NCI-H526 treated with DMSO at 0.1 percent for 48 hours (cell line): ENCODE measurements at regions not wholly inside any gene's neighbourhood (a gene's known extent, or its start where the extent isn't known, plus 50 kb on each side); places are given as distances from the start of the nearest gene placed in this dataset.

ENCODE experiments used
- DNase-seq: peaks from one replicate; lab custom pipeline; 2025; lab: John Stamatoyannopoulos, UW

GRCh38 chr9:1331546-1332038, 281.4 kb downstream of the DMRT2 start:
- DNase-seq, result no peak

GRCh38 chr9:1332156-1332555, 282.0 kb downstream of the DMRT2 start:
- no peak for DNase-seq

GRCh38 chr9:1335174-1335573, 285.0 kb downstream of the DMRT2 start:
- DNase-seq, result no peak

DNA sequence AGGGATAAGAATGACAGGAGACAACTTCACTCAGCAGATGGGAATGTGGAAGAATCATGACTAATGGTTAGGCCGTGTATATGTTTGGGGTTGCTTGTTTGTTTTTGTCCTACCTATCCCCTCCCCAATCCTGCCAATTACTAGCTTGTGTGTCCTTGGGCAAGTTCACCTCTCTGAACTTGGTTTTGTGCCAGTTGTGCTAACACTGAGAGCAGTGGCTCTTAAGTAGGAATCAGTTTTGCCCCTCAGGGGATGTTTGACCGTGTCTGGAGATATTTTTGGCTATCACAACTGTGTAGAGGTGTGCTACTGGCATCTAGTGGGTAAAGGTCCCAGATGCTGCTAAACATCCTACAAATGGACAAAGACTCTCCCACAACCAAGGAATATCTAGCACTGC, 287.0 kb downstream of the DMRT2 start:
- no peak for DNase-seq

DNA sequence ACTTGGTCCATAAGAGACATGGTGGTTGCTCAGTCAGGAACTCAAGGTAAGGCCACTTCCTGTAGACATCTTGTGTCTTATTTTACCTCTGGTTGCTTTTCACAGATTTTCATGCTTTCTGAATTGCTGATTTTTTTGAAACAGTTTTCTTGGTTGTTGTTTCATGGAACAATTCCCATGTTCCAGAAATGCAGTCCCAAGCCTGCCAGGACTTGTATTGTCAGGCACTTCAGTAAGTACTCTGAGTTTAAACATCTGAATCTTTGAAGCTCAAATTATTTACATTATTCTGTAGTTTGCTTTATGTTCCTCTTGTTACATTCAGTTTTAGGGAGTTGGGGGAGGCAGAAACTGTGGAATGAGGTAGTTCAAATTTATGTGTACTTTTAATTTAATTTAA, 290.2 kb downstream of the DMRT2 start:
- no peak for DNase-seq

- DNase-seq, result no peak
Measured at GRCh38 chr9:1353291-1353690, 303.1 kb downstream of the DMRT2 start.

DNA sequence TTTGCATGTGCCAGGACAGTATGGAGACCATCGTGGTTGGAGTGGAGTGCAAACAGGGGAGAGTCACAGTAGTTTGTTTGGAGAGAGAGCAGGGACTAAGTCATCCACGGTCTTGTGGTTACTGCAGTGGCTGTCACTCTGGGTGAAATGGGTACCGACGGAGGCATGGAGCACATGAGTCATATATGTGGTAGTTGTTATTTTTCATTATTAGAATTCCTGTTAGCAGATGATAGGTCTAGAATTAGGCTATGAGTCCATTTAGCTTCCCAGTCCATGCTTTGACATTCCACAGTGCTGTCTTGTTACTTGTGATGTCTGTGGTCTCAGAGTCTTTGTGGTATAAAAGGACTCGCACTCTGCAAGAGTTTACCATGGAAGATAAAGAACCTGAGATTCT, 303.9 kb downstream of the DMRT2 start:
- DNase-seq, result no peak

- no peak for DNase-seq
Measured at GRCh38 chr9:1354606-1355005, 304.4 kb downstream of the DMRT2 start.

DNA sequence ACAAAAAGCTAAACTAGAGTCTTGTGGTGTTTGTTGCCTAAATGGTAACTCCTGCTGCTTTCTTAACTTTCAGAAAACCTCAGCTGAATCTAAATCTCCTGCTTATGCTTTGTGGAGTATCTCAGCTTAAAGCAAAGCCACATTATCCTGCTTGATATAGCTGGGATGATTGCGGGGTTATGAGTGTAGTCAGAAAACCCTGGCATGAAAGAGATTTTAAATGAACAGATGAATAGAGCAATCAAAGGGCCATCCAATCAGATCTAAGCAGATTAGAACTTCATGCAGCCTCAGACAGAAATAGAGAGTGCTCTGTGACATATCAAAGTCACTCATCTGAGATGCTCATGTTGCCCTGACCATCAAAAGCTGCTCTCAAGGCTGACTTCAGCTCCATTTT, 305.5 kb downstream of the DMRT2 start:
- no peak for DNase-seq

DNA sequence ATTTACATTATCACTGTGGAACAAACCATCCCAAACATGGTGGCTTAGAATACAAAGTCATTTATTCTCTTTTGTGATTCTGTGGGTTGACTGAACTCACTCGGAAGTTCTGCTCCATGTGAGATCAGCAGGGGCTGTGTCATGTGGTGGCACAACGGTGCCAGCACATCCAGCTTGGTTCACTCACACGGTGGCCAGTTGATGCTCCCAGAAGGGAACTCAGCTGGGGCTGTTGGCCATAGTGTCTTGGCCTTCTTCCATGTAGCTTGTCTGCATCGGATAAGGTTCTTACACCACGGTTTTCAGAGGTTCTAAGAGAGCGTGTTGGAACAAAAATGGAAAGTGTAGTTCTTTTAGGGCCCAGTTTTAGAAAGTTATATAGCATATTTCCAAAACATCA, 312.7 kb downstream of the DMRT2 start:
- no peak for DNase-seq

- no peak for DNase-seq
Measured at GRCh38 chr9:1366276-1366675, 316.1 kb downstream of the DMRT2 start.

DNA sequence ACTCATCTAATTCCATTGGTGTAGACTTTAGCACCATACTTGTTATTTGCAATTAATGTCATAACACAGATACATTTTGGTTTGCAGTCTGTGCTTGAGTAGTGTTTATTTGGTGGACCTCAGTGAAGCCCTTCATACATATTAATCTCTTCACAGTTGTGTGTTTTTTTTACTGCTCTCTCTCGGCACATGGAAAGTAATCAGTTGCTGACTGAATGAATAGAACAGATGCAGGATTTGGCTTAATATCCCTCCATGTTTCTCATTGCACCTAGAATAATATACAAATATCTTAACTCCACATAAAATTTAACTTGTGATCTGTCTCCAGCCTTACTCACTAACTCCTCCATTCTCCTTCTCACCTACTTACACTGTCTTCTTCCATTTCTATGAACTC, 319.1 kb downstream of the DMRT2 start:
- DNase-seq, result no peak

- DNase-seq, result no peak
Measured at GRCh38 chr9:1373445-1373844, 323.3 kb downstream of the DMRT2 start.

- no peak for DNase-seq
Measured at GRCh38 chr9:1383899-1384455, 333.8 kb downstream of the DMRT2 start.

DNA sequence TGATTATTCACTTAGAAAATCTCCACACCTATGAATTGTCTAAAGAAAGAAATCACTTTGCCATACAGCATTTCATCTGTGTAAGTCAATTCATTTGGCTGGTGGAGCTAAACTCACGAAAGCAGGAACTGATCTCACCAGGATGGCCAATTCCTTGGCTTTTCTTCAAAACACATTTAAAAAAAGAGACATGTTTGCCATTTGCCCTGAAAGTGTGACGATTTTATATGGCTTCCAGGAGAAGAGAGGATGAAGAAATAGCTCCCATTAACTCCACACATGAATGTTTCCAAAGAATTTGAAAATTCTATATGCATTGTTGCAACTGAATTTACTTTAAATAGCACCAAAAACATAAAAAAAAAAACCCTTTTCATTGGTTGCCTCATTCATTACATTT, 334.7 kb downstream of the DMRT2 start:
- DNase-seq, result no peak

DNA sequence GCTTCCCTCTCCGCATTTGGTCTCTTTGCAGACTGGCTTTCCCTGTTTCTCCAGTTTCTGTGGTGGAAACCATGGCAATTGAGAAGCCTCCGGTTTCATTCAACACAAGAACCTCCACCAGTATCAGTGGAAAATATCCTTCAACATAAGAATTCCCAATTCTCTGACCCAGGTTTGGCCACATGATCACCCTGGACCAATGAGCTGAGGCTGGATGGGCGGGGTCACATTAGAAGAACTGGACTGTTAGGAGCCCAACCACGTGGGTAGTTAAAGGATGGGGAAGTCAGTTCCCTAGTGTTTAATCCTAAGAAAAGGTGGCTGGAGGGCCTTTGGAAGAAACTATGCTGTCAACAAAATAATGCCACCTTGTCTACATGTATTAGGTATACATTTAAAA, 336.3 kb downstream of the DMRT2 start:
- DNase-seq, result no peak

DNA sequence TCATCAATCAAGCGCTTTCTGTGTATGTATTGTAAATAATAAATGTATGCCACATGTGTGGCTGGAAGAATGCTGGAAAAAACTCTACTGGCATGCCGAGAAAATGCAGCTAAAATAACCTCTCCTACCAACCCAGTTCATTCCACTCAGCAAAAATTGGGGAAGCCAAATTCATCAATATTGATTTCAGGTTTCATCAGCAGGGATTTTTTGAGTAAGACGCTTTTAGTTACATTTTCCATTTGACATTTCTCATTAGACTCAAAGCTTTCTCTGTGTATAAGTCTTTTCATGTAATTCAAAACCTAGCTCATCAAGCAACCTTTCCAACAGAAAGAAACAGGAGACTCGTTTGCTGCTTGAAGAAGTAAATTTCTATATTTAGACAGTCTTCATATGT, 338.1 kb downstream of the DMRT2 start:
- no peak for DNase-seq

DNA sequence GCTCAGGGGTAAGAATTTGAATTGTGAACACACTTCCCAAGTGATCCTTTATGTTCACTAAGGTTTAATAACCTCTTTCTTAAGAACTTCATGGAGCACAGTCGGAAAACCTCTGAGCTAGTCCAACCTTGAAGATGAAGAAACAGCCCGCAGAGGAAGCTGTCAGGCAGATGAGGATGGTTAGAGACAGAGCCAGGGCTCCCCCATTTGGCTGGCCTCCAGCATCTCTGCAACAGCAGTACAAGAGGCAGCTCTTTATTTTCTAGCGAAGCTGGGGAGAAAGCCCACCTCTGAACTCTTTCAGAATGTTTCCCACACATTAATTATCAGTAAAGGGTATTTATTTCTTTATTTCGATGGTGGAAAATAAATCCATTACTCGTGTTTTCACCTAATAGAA, 350.8 kb downstream of the DMRT2 start:
- no peak for DNase-seq

GRCh38 chr9:1404940-1405339, 354.8 kb downstream of the DMRT2 start:
- peak; percentile 87 for DNase-seq

- no peak for DNase-seq
Measured at GRCh38 chr9:1411826-1412225, 361.7 kb downstream of the DMRT2 start.

- DNase-seq, result no peak
Measured at GRCh38 chr9:1414711-1415131, 364.6 kb downstream of the DMRT2 start.

GRCh38 chr9:1415146-1415545, 365.0 kb downstream of the DMRT2 start:
- peak; percentile 81 for DNase-seq

DNA sequence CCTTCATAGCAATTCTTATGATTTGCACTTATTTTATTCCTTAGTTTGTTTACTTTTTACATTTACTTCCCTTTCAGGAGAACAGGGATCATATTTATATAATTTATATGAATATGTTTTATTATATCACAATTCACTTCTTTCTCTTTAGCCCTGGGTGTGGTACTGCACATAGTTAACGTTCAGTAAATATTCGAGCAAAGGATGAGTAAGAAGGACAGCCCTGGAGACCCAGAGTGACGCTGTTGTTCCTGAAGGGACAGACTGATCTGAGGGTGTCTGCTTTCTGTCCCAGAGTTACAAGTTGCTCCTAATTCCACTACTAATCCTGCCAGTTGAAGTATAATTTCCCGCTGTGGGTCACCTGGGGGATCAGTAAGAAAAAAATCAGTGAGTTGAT, 366.1 kb downstream of the DMRT2 start:
- DNase-seq, result no peak

GRCh38 chr9:1421436-1421835, 371.3 kb downstream of the DMRT2 start:
- DNase-seq, result no peak

GRCh38 chr9:1427875-1428274, 377.7 kb downstream of the DMRT2 start:
- DNase-seq, result no peak
